ENCODE measurements at regions not wholly inside any gene's neighbourhood (a gene's known extent, or its start where the extent isn't known, plus 50 kb on each side); places are given as distances from the start of the nearest gene placed in this dataset.

- TF ChIP-seq, protein P1, sequence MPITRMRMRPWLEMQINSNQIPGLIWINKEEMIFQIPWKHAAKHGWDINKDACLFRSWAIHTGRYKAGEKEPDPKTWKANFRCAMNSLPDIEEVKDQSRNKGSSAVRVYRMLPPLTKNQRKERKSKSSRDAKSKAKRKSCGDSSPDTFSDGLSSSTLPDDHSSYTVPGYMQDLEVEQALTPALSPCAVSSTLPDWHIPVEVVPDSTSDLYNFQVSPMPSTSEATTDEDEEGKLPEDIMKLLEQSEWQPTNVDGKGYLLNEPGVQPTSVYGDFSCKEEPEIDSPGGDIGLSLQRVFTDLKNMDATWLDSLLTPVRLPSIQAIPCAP (CRISPR knock-in tag; IDR thresholded peaks at IDR 0.05): no peak
- TF ChIP-seq NFATC4 (CRISPR knock-in tag; IDR thresholded peaks at IDR 0.05): no peak
- TF ChIP-seq, protein P2, sequence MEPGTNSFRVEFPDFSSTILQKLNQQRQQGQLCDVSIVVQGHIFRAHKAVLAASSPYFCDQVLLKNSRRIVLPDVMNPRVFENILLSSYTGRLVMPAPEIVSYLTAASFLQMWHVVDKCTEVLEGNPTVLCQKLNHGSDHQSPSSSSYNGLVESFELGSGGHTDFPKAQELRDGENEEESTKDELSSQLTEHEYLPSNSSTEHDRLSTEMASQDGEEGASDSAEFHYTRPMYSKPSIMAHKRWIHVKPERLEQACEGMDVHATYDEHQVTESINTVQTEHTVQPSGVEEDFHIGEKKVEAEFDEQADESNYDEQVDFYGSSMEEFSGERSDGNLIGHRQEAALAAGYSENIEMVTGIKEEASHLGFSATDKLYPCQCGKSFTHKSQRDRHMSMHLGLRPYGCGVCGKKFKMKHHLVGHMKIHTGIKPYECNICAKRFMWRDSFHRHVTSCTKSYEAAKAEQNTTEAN (CRISPR knock-in tag; IDR thresholded peaks at IDR 0.05): no peak
Observed at GRCh38 chr6:102389994-102390393, 996.5 kb downstream of the GRIK2 start (continued).

GRCh38 chr6:102387326-102388033 is 994.0 kb downstream of the GRIK2 start:
- CTCF ChIA-PET: no interaction called here
- Mint-ChIP-seq H3K27me3 (ENCODE audit: low read depth) (no peaks in the 10 kb centered on the region), H3K36me3 (no peaks in the 10 kb centered on the region), H3K27ac (no peak overlapping the region), H3K4me3 (no peak overlapping the region), H3K4me1 (no peaks in the 10 kb centered on the region), H3K9me3 (no peaks in the 10 kb centered on the region)
- no peak for DNase-seq (ENCODE audit: low spot score)
- TF ChIP-seq CREB1 (CRISPR knock-in tag; IDR thresholded peaks at IDR 0.05) (no peak), NR3C1 (CRISPR knock-in tag; conservative IDR thresholded peaks at IDR 0.05; ENCODE audit: low read depth) (no peak), ZBTB21 (CRISPR knock-in tag; IDR thresholded peaks at IDR 0.05; ENCODE audit: borderline replicate concordance) (no peak), PRRX2 (CRISPR knock-in tag; IDR thresholded peaks at IDR 0.05) (no peak), SMAD4 (CRISPR knock-in tag; IDR thresholded peaks at IDR 0.05) (no peak), CBFB (CRISPR knock-in tag; IDR thresholded peaks at IDR 0.05; ENCODE audit: low read depth) (no peak)
- TF ChIP-seq, protein P2 (CRISPR knock-in tag; IDR thresholded peaks at IDR 0.05): no peak
- POLR2A ChIA-PET: no interaction called here
- no peak for ATAC-seq

DNA sequence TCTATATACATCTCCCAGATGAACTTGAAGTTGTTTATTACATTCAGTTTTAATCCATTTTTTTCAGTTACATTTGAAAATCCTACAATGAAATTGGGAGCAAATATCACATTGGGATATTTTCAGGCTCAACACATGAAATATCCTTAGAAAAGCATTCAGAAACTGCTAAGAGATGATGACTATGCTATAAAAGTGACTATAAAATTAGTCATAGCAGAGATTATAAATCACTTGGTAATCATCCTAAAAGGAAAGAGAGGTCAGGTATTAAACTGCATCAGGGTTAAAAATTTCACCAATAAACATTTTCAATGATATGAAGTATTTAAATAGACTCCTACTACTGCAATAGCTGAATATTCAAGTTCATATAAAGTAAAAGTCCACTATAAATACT is 987.7 kb downstream of the GRIK2 start:
- ChIA-PET POLR2A (no interaction called here), CTCF (no interaction called here)
- no peaks in the 10 kb centered on the region for H3K27me3 Mint-ChIP-seq (ENCODE audit: low read depth)
- no peak for DNase-seq (ENCODE audit: low spot score)
- H3K4me3 Mint-ChIP-seq: no peak overlapping the region
- ATAC-seq: no peak
- no peaks in the 10 kb centered on the region for H3K36me3 Mint-ChIP-seq
- no peaks in the 10 kb centered on the region for H3K4me1 Mint-ChIP-seq
- H3K9me3 Mint-ChIP-seq: no peaks in the 10 kb centered on the region
- H3K27ac Mint-ChIP-seq: no peak overlapping the region
- TF ChIP-seq, protein P3, sequence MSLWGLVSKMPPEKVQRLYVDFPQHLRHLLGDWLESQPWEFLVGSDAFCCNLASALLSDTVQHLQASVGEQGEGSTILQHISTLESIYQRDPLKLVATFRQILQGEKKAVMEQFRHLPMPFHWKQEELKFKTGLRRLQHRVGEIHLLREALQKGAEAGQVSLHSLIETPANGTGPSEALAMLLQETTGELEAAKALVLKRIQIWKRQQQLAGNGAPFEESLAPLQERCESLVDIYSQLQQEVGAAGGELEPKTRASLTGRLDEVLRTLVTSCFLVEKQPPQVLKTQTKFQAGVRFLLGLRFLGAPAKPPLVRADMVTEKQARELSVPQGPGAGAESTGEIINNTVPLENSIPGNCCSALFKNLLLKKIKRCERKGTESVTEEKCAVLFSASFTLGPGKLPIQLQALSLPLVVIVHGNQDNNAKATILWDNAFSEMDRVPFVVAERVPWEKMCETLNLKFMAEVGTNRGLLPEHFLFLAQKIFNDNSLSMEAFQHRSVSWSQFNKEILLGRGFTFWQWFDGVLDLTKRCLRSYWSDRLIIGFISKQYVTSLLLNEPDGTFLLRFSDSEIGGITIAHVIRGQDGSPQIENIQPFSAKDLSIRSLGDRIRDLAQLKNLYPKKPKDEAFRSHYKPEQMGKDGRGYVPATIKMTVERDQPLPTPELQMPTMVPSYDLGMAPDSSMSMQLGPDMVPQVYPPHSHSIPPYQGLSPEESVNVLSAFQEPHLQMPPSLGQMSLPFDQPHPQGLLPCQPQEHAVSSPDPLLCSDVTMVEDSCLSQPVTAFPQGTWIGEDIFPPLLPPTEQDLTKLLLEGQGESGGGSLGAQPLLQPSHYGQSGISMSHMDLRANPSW (CRISPR knock-in tag; conservative IDR thresholded peaks at IDR 0.05; ENCODE audit: low read depth): no peak
- TF ChIP-seq, protein P4, sequence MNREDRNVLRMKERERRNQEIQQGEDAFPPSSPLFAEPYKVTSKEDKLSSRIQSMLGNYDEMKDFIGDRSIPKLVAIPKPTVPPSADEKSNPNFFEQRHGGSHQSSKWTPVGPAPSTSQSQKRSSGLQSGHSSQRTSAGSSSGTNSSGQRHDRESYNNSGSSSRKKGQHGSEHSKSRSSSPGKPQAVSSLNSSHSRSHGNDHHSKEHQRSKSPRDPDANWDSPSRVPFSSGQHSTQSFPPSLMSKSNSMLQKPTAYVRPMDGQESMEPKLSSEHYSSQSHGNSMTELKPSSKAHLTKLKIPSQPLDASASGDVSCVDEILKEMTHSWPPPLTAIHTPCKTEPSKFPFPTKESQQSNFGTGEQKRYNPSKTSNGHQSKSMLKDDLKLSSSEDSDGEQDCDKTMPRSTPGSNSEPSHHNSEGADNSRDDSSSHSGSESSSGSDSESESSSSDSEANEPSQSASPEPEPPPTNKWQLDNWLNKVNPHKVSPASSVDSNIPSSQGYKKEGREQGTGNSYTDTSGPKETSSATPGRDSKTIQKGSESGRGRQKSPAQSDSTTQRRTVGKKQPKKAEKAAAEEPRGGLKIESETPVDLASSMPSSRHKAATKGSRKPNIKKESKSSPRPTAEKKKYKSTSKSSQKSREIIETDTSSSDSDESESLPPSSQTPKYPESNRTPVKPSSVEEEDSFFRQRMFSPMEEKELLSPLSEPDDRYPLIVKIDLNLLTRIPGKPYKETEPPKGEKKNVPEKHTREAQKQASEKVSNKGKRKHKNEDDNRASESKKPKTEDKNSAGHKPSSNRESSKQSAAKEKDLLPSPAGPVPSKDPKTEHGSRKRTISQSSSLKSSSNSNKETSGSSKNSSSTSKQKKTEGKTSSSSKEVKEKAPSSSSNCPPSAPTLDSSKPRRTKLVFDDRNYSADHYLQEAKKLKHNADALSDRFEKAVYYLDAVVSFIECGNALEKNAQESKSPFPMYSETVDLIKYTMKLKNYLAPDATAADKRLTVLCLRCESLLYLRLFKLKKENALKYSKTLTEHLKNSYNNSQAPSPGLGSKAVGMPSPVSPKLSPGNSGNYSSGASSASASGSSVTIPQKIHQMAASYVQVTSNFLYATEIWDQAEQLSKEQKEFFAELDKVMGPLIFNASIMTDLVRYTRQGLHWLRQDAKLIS (CRISPR knock-in tag; IDR thresholded peaks at IDR 0.05; ENCODE audit: borderline replicate concordance): no peak
- TF ChIP-seq ESRRA (CRISPR knock-in tag; IDR thresholded peaks at IDR 0.05; ENCODE audit: borderline replicate concordance) (no peak), FOXJ3 (CRISPR knock-in tag; IDR thresholded peaks at IDR 0.05; ENCODE audit: borderline replicate concordance) (no peak), SOX15 (CRISPR knock-in tag; IDR thresholded peaks at IDR 0.05) (no peak), NR1H2 (CRISPR knock-in tag; IDR thresholded peaks at IDR 0.05) (no peak), GRHL2 (CRISPR knock-in tag; IDR thresholded peaks at IDR 0.05; ENCODE audit: insufficient replicate concordance, severe bottlenecking) (no peak), NFE2L1 (CRISPR knock-in tag; IDR thresholded peaks at IDR 0.05) (no peak), KAT7 (CRISPR knock-in tag; IDR thresholded peaks at IDR 0.05; ENCODE audit: borderline replicate concordance) (no peak), FOXK1 (CRISPR knock-in tag; IDR thresholded peaks at IDR 0.05) (no peak), ATF1 (CRISPR knock-in tag; IDR thresholded peaks at IDR 0.05) (no peak)
- TF ChIP-seq, protein P5, sequence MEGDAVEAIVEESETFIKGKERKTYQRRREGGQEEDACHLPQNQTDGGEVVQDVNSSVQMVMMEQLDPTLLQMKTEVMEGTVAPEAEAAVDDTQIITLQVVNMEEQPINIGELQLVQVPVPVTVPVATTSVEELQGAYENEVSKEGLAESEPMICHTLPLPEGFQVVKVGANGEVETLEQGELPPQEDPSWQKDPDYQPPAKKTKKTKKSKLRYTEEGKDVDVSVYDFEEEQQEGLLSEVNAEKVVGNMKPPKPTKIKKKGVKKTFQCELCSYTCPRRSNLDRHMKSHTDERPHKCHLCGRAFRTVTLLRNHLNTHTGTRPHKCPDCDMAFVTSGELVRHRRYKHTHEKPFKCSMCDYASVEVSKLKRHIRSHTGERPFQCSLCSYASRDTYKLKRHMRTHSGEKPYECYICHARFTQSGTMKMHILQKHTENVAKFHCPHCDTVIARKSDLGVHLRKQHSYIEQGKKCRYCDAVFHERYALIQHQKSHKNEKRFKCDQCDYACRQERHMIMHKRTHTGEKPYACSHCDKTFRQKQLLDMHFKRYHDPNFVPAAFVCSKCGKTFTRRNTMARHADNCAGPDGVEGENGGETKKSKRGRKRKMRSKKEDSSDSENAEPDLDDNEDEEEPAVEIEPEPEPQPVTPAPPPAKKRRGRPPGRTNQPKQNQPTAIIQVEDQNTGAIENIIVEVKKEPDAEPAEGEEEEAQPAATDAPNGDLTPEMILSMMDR (IDR thresholded peaks at IDR 0.05): no peak
- TF ChIP-seq, protein P6, sequence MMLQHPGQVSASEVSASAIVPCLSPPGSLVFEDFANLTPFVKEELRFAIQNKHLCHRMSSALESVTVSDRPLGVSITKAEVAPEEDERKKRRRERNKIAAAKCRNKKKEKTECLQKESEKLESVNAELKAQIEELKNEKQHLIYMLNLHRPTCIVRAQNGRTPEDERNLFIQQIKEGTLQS (CRISPR knock-in tag; conservative IDR thresholded peaks at IDR 0.05): no peak

Data from WTC11 (cell line).